NCI-H1417 treated with DMSO at 0.1 percent for 48 hours (cell line): ENCODE measurements at regions not wholly inside any gene's neighbourhood (a gene's known extent, or its start where the extent isn't known, plus 50 kb on each side); places are given as distances from the start of the nearest gene placed in this dataset.
"Not testable (repeated sequence)": the region's sequence is repeated elsewhere in the genome, so short reads cannot be mapped to it uniquely, and the experiment has no call there.

Experiments
- DNase-seq: peaks from one replicate; lab custom pipeline; 2025; lab: John Stamatoyannopoulos, UW

- DNase-seq, result no peak
Observed at GRCh38 chr21:14754682-14755081, 208.6 kb upstream of the SAMSN1 start.

- DNase-seq, result no peak
Observed at GRCh38 chr21:14754259-14754604, 208.1 kb upstream of the SAMSN1 start.

DNA sequence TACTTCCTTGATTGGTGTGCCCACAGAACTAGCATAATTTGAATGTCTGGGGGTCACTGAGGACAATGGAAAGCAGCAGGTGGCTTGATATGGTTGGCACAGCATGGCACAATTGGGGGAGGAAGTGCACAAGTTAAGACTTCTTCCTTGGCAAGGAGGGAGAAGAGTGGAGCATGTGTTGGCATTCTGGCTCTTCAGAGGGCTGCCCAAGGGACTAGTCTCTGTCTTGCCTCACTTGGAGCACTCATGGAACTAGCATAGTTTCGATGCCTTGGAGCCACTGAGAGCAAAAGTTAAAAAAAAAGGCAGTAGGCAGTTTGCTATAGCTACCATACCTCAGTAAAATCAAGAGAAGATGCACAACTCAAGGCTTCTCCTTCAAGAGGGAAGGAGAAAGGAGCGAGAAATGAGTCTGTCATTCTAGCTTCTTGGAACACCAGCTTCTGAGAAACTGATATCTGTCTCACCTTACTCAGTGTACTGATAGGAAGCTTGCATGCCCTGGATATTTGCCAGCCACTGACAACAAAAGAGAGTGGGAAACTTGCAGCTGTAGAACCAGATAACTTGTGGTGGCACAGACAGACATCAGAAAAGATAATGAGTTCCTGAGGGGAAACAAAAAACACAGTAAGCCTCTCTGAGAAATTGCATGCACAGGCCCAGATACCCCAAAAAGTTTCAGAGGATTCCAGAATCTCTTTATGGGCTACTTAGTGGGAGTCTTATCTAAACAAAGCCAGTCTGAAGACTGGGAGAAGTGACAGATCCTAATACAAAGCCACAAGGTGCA, 207.5 kb upstream of the SAMSN1 start:
- no peak for DNase-seq

- no peak for DNase-seq
Observed at GRCh38 chr21:14753069-14753465, 207.0 kb upstream of the SAMSN1 start.

DNA sequence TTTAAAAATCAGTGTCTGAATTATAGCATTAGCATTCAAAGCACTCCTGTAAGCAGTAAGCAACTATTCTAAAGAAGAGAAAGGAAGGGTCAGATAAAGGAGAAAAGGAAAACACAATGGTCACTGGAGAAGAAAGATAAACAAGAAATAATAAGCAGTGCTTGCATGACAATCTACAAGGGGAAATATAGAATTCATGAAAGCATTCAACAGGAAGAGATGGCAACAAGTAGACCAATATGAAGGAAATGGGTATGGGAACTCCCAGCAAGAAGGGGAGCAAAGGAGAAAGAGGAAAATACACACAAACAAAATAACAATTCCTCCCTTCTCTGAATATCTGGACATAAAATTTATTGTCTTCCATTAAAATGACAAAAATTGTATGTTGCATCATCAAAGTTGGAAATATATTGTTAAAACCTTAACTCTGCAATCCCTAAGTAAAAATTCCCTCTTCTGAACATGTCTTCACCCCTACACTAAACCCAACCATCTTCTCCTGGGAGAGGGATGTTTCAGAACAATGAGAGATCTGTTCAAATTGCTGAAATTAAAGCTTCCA, 206.3 kb upstream of the SAMSN1 start:
- no peak for DNase-seq

DNA sequence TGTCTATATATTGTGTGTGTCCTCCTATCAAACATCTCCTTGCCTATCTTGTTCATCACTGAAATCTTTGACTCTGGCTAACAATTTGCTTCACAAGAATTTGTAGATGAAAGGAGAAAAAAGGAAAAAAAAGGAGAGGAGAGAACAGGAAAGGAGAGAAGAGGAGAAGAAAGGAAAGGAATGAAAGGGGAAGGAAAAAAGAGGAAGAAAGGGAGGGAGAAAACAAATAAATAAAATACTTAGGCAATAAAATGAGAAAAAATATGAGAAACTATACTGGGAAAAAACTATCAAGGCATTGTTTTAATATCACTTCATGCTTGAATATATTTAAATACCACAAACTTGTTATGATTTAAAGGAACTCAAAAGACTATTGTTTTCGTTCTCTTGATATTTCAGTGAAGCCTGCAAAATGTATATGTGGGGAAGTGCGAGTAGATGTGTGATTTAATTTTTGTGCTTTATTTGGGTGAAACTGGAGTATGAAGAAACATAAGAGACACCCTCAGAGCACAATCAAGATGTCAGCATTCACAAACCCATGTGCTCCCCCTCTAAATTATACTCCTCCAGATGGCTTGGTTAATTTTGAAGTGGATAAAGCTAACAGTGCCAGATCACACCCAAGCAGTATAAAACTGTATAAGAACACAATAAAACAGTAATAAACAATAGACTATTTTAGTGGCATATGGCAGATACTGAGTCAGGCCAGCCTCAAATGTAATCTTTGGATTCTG, 205.7 kb upstream of the SAMSN1 start:
- DNase-seq, result no peak

DNA sequence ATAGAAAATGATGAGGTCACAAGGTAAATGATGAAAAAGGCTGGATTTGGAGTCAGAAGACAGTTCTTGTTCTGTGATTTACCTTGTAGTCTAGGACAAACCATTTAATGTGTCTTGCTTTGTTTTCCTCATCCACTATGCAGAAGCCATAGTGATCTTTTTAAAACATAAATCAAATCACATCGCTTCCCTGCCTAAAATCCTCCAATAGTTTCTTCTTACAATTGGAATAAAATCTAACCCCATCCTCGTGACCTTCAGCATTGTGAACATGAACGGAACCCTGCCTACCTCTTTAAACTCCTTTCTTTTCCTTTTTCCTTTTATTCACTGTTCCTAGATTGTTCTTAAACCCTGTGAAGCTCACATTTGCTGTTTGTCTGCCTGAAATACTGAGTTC, 204.9 kb upstream of the SAMSN1 start:
- DNase-seq, result no peak

- DNase-seq, result no peak
Observed at GRCh38 chr21:14750041-14750440, 203.9 kb upstream of the SAMSN1 start.

GRCh38 chr21:14748662-14749061, 202.5 kb upstream of the SAMSN1 start:
- no peak for DNase-seq

GRCh38 chr21:14744368-14744767, 198.3 kb upstream of the SAMSN1 start:
- no peak for DNase-seq

DNA sequence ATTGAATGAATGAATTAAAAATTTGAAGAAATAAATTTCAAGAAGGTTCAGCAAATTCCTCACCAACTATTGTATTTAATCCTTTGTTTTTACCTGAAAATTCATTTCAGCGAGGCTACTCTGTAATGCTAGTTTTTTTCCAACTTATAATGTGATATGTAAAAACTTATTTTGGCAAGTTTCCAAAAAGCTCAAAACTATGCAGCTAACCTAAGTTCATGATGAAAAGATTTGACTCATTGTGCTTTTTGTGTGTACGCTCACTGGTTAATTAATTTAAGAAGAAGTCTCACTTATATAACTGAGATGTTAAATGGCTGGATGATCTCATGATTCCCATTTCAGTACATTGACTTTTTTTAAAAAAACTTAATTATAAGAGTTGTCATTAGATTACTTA, 196.0 kb upstream of the SAMSN1 start:
- no peak for DNase-seq

DNA sequence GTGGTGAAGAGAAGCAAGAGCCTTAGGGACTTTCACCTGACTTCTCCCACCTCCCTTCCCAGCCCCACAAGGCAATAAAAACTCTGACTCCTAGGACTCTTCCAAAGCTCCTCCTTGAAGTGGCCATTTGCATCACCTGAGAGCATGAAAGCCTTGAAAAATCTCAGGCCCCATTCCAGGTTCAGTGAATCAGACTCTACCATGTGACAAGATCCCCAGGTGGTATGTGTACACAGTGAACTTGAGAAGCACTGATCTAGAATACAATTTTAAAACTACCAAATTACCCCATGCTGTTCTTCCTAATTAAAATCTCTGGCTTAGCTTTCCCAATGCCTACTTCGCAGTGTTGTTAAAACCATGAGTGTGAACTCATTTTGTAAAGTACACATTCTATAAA, 195.1 kb upstream of the SAMSN1 start:
- DNase-seq, result no peak

- DNase-seq, result no peak
Observed at GRCh38 chr21:14740692-14741091, 194.6 kb upstream of the SAMSN1 start.

DNA sequence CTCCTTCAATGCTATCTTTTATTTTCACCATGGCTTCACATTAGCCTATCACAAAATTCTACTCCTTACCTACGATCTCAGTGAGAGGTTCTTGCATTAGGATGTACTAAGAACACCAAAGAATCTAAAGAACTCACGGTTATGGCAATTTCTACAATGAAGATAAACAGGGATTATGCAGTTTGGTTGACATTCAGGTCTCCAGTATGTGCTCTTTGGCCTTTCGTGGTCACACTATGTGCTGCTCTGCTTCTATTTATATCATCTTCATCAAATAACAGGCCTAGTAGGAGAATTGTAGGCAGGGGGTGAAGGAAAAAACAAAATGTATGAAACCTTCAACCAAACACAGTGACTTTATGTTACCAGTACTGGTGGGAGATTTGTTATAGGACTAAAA, 194.0 kb upstream of the SAMSN1 start:
- DNase-seq, result no peak

- DNase-seq, result no peak
Observed at GRCh38 chr21:14739590-14739989, 193.5 kb upstream of the SAMSN1 start.

DNA sequence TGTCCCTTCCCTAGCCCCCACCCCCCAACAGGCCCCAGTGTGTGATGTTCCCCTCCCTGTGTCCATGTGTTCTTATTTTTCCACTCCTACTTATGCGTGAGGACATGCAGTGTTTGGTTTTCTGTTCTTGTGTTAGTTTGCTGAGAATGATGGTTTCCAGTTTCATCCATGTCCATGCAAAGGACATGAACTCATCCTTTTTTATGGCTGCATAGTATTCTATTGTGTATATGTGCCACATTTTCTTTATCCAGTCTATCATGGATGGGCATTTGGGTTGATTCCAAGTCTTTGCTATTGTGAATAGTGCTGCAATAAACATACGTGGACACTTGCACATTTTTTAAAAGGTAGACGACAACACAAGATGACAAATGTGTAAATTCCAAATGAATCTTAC, 192.5 kb upstream of the SAMSN1 start:
- not testable (repeated sequence) for DNase-seq

GRCh38 chr21:14737922-14738321, 191.8 kb upstream of the SAMSN1 start:
- DNase-seq, result no peak

GRCh38 chr21:14737284-14737691, 191.2 kb upstream of the SAMSN1 start:
- DNase-seq, result no peak

- no peak for DNase-seq
Observed at GRCh38 chr21:14736672-14737071, 190.6 kb upstream of the SAMSN1 start.

DNA sequence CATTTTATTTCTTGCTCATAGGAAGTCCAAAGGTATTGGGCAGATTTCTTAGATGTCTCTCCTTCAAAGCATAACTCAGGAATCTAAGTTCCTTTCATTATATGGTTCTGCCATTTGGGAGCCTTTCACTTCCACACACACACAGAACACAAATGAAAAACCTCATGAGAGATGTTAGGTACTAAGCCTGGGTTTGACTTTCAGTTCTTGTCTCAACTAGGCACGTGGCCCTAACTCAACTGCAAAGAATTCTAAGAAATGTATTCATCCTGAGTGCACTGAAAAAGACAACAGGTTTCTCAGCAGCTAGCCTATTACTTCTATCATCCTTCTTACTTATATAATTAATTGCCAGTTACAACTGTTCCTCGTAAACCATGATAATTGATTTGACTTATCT, 190.0 kb upstream of the SAMSN1 start:
- DNase-seq, result no peak

DNA sequence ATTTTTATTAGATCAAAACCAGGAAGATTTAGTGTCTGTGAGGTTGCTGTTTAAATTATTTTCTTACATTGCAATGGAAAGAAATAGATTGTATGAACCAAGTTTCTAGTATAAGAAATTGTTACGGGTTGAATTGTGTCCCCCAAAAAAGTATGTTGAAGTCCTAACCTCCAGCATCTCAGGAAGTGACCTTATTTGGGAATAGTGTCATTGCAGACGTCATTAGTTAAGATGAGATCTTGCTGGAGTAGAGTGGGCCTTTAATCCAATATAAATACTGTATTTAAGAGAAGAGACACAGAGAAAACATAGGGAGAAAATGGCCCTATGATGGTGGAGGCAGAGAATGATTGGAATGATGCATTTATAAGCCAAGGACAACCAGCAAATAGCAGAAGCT, 188.7 kb upstream of the SAMSN1 start:
- no peak for DNase-seq

DNA sequence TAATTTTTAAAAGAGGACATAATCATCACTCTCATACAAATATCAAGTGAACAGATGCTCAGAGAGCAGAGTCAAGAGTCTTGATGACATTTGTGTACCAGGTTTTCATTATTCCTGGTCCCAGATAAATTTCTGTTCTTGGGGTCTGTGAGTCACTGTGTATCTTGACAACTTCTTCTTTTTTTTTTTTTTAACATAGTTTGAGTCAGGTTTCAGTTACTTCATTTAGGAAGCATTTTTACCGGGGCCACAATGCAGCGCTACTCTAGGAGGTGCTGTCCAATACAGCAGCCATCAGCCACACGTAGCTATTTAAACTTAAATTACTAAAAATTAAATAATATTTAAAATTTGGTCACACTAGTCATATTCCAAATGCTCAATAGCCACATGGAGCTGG, 188.1 kb upstream of the SAMSN1 start:
- DNase-seq, result no peak

DNA sequence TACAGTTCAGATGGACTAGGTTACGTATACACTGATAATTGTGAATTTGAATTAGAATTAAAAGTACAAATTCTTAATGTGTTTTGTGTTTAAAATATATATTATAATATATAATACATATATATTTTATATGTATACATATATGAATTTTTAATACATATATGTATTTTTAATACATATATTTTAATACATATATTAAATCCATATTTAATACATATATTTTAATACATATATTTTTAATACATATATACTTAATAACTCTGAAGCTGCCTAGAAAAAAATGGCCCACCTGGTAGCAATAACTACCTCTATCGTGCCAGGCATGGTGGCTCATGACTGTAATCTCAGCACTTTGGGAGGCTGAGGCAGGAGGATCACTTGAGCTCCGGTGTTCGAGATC, 179.1 kb upstream of the SAMSN1 start:
- no peak for DNase-seq
